Islet precursor cell (in vitro differentiated cells): ENCODE measurements at regions not wholly inside any gene's neighbourhood (a gene's known extent, or its start where the extent isn't known, plus 50 kb on each side); places are given as distances from the start of the nearest gene placed in this dataset.

Experiments used
- DNase-seq: peaks from one replicate; pipeline ENCODE4 v3.0.0-alpha.2; 2018

GRCh38 chr9:120110520-120110919 lies 469.4 kb downstream of the CDK5RAP2 start:
- DNase-seq = no peak

- peak; percentile 86 for DNase-seq
These were observed 470.7 kb downstream of the CDK5RAP2 start for GRCh38 chr9:120109242-120109641.

- peak; percentile 44 for DNase-seq
These were observed 472.8 kb downstream of the CDK5RAP2 start for GRCh38 chr9:120107138-120107537.

GRCh38 chr9:120104771-120105170 lies 475.2 kb downstream of the CDK5RAP2 start:
- DNase-seq = peak; percentile 55

GRCh38 chr9:120100595-120100994 lies 479.4 kb downstream of the CDK5RAP2 start:
- DNase-seq = peak; percentile 36

- peak; percentile 50 for DNase-seq
These were observed 480.9 kb downstream of the CDK5RAP2 start for GRCh38 chr9:120099065-120099464.

GRCh38 chr9:120098584-120098983 lies 481.4 kb downstream of the CDK5RAP2 start:
- peak; percentile 24 for DNase-seq

GRCh38 chr9:120091206-120091605 lies 488.8 kb downstream of the CDK5RAP2 start:
- peak; percentile 4 for DNase-seq

- DNase-seq = no peak
These were observed 499.1 kb downstream of the CDK5RAP2 start for GRCh38 chr9:120080849-120081248.

GRCh38 chr9:120078112-120078511 lies 501.9 kb downstream of the CDK5RAP2 start:
- no peak for DNase-seq

- DNase-seq = no peak
These were observed 508.2 kb downstream of the CDK5RAP2 start for GRCh38 chr9:120071760-120072159.

- no peak for DNase-seq
These were observed 513.7 kb downstream of the CDK5RAP2 start for GRCh38 chr9:120066315-120066714.

- DNase-seq = no peak
These were observed 514.8 kb downstream of the CDK5RAP2 start for GRCh38 chr9:120065151-120065550.

GRCh38 chr9:120045011-120045410 lies 535.0 kb downstream of the CDK5RAP2 start:
- DNase-seq = no peak

GRCh38 chr9:120043448-120043847 lies 536.5 kb downstream of the CDK5RAP2 start:
- DNase-seq = no peak

GRCh38 chr9:120040896-120041295 lies 539.1 kb downstream of the CDK5RAP2 start:
- no peak for DNase-seq

- DNase-seq = no peak
These were observed 541.6 kb downstream of the CDK5RAP2 start for GRCh38 chr9:120038342-120038741.

GRCh38 chr9:120032639-120033038 lies 547.3 kb downstream of the CDK5RAP2 start:
- no peak for DNase-seq

- DNase-seq = peak; percentile 65
These were observed 549.1 kb downstream of the CDK5RAP2 start for GRCh38 chr9:120030847-120031246.

- DNase-seq = no peak
These were observed 561.4 kb downstream of the CDK5RAP2 start for GRCh38 chr9:120018550-120018949.

GRCh38 chr9:120018037-120018436 lies 561.9 kb downstream of the CDK5RAP2 start:
- DNase-seq = no peak

GRCh38 chr9:120016231-120016630 lies 563.7 kb downstream of the CDK5RAP2 start:
- peak; percentile 23 for DNase-seq

- DNase-seq = peak; percentile 28
These were observed 565.2 kb downstream of the CDK5RAP2 start for GRCh38 chr9:120014796-120015195.

GRCh38 chr9:120009856-120010255 lies 570.1 kb downstream of the CDK5RAP2 start:
- peak; percentile 2 for DNase-seq

GRCh38 chr9:120001536-120001935 lies 578.4 kb downstream of the CDK5RAP2 start:
- no peak for DNase-seq

GRCh38 chr9:119998614-119999013 lies 581.4 kb downstream of the CDK5RAP2 start:
- DNase-seq = no peak
